Fibroblast of the aortic adventitia (primary cell): ENCODE measurements at regions not wholly inside any gene's neighbourhood (a gene's known extent, or its start where the extent isn't known, plus 50 kb on each side); places are given as distances from the start of the nearest gene placed in this dataset.
"Not testable (repeated sequence)": the region's sequence is repeated elsewhere in the genome, so short reads cannot be mapped to it uniquely, and the experiment has no call there.

ENCODE experiments used
- DNase-seq: peaks from one replicate; pipeline ENCODE4 v3.0.0-alpha.2; 2010; ENCODE audit warnings: low read depth
- H3K4me3 ChIP-seq: 2 replicates; pipeline ENCODE4 v1.5.1; 2011; ENCODE audit warnings: low read depth, mild to moderate bottlenecking, control low read depth, low read length, moderate library complexity
- TF ChIP-seq, protein P1 (sequence below): IDR thresholded peaks from 2 replicates; pipeline ENCODE4 v1.5.1; 2011; ENCODE audit warnings: mild to moderate bottlenecking, low read length, control low read depth, inconsistent platforms; ENCODE audit not compliant: insufficient read depth

DNA sequence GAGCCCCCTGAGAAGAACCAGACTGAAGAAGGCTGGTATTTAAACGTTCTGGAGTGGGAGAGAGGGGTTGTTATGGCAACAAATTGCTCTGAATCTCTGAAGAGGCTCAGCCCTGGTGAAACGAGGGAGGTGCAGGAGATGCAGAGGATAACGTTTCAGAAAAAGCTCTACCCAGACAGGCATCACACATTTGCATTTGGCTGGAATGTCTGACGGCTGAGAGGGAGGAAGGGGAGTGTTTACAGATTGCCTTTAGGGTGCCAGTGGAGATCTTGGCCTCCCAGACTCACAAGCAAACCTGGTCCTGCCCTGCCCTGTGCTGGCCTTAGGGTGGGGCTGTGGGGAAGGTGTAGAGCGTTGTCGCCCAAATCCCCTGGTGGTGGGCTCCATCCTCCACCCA lies 169.0 kb upstream of the AJAP1 start:
- DNase-seq, result no peak
- H3K4me3 ChIP-seq, result no peak overlapping the region
- TF ChIP-seq, protein P1, sequence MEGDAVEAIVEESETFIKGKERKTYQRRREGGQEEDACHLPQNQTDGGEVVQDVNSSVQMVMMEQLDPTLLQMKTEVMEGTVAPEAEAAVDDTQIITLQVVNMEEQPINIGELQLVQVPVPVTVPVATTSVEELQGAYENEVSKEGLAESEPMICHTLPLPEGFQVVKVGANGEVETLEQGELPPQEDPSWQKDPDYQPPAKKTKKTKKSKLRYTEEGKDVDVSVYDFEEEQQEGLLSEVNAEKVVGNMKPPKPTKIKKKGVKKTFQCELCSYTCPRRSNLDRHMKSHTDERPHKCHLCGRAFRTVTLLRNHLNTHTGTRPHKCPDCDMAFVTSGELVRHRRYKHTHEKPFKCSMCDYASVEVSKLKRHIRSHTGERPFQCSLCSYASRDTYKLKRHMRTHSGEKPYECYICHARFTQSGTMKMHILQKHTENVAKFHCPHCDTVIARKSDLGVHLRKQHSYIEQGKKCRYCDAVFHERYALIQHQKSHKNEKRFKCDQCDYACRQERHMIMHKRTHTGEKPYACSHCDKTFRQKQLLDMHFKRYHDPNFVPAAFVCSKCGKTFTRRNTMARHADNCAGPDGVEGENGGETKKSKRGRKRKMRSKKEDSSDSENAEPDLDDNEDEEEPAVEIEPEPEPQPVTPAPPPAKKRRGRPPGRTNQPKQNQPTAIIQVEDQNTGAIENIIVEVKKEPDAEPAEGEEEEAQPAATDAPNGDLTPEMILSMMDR, result no peak

DNA sequence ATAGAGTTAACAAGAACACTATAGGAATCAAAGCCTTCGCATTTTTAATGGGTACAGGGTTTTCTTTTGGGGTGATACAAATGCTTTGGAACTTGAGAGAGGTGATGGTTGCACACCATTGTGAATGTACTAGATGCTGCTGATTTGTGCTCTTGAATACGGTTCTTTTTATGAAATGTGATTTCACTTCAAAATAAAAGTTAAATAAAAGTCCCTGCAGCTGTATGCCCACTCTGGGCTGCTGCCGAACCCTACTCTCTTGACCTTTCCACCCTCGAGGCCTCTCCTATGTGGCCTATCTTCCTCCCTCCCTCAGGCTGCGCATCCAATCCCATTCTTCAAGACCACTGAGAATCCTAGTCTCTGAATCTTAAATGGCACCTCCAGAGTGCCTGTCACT lies 168.5 kb upstream of the AJAP1 start:
- DNase-seq, result no peak
- TF ChIP-seq, protein P1, result no peak

GRCh38 chr1:4486408-4487120 lies 167.8 kb upstream of the AJAP1 start:
- DNase-seq, result no peak
- no peak overlapping the region for H3K4me3 ChIP-seq
- TF ChIP-seq, protein P1, result no peak

More for the DNA sequence above, 168.5 kb upstream of the AJAP1 start:
- no peak overlapping the region for H3K4me3 ChIP-seq

GRCh38 chr1:4488018-4488417 lies 166.4 kb upstream of the AJAP1 start:
- no peak overlapping the region for H3K4me3 ChIP-seq
- no peak for DNase-seq
- TF ChIP-seq, protein P1, result no peak

GRCh38 chr1:4489486-4489885 lies 164.9 kb upstream of the AJAP1 start:
- DNase-seq, result no peak
- TF ChIP-seq, protein P1, result no peak
- no peak overlapping the region for H3K4me3 ChIP-seq

DNA sequence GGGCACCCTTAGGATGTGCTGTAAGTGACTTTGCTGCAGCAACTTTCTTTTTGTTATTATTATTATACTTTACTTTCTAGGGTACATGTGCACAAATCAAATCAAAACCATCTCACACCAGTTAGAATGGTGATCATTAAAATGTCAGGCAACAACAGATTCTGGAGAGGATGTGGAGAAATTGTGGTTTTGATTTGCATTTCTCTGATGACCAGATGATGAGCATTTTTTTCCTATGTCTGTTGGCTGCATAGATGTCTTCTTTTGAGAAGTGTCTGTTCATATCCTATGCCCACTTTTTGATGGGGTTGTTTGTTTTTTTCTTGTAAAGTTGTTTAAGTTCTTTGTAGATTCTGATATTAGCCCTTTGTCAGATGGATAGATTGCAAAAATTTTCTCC lies 164.4 kb upstream of the AJAP1 start:
- H3K4me3 ChIP-seq, DNase-seq: not testable (repeated sequence)

DNA sequence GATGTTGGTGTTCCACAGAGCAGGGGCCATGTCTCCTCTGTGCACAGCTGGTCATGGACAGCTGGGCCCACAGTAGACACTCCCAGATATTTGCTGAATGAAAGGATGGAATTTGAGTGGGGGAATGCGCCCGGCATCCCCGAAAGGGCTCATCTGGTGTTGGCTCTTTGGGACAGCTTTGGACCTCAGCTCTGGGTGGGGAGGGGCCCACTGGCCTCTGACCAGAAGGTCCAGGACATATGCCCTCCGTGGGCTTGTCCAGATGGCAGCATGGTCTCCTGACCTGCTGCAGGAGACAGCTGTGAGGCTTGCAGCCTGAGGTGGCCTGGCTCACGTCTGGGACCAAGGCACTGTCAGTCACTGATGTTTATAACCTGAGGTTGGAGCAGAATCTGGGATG lies 160.4 kb upstream of the AJAP1 start:
- TF ChIP-seq, protein P1, result no peak
- no peak overlapping the region for H3K4me3 ChIP-seq
- no peak for DNase-seq
